Gastroesophageal sphincter (tissue), 3 donors: ENCODE measurements at regions not wholly inside any gene's neighbourhood (a gene's known extent, or its start where the extent isn't known, plus 50 kb on each side); places are given as distances from the start of the nearest gene placed in this dataset.

Source experiments
- CTCF ChIP-seq, 4 experiments: fragments of 200-600 bp in 2 of 4; fragments of 450-650 bp in 2 of 4; sonication (generic) in 1 of 4; IDR thresholded peaks; one replicate each; pipeline ENCODE4 v1.5.1; 2017 to 2019; ENCODE audit warnings: antibody characterized with exemption in 4 of 4, mild to moderate bottlenecking in 2 of 4, moderate library complexity in 2 of 4
- POLR2A ChIP-seq, 2 donors: fragments of 450-650 bp; IDR thresholded peaks; one replicate each; pipeline ENCODE4 v1.6.1; 2017; ENCODE audit warnings: antibody characterized with exemption in 2 of 2, mild to moderate bottlenecking in 2 of 2, moderate library complexity in 1 of 2
- POLR2AphosphoS5 ChIP-seq: sonication (generic); formaldehyde crosslinking; IDR thresholded peaks from one replicate; pipeline ENCODE4 v1.6.1; 2017; ENCODE audit warnings: antibody characterized with exemption

- TF ChIP-seq CTCF (IDR thresholded peaks at IDR 0.05), result no peak
- TF ChIP-seq POLR2A (IDR thresholded peaks at IDR 0.05), result no peak
- TF ChIP-seq POLR2AphosphoS5, result no peak
Observed at GRCh38 chrX:63993936-63994335, 208.9 kb upstream of the ARHGEF9 start.
